Bronchial epithelial cell (primary cell): ENCODE measurements at regions not wholly inside any gene's neighbourhood (a gene's known extent, or its start where the extent isn't known, plus 50 kb on each side); places are given as distances from the start of the nearest gene placed in this dataset.

Experiments
- DNase-seq: peaks from one replicate; pipeline ENCODE4 v3.0.0-alpha.2; 2010; ENCODE audit warnings: low read depth
- FAIRE-seq: peaks from 2 replicates; lab custom pipeline; 2011; peaks lifted over from hg19 to GRCh38; lab: Jason Lieb, UNC
- H3K27me3 ChIP-seq: 2 replicates; pipeline ENCODE4 v1.5.1; 2011; ENCODE audit warnings: low read length; ENCODE audit not compliant: control insufficient read depth, insufficient read depth
- H3K36me3 ChIP-seq: 2 replicates; pipeline ENCODE4 v1.5.1; 2011; ENCODE audit warnings: low read length; ENCODE audit not compliant: control insufficient read depth, insufficient read depth
- H3K4me3 ChIP-seq: 2 replicates; pipeline ENCODE4 v1.5.1; 2011; ENCODE audit warnings: mild to moderate bottlenecking, low read depth, low read length, control low read depth
- TF ChIP-seq, protein P1 (sequence below): IDR thresholded peaks from 2 replicates; pipeline ENCODE4 v1.5.1; 2011; ENCODE audit warnings: mild to moderate bottlenecking, moderate library complexity, low read length, control low read depth, inconsistent platforms; ENCODE audit not compliant: insufficient read depth, severe bottlenecking

GRCh38 chr12:92299344-92299743 is 153.7 kb upstream of the BTG1 start:
- Histone ChIP-seq H3K27me3 (no peaks in the 10 kb centered on the region), H3K36me3 (no peaks in the 10 kb centered on the region), H3K4me3 (no peak overlapping the region)
- no peak for FAIRE-seq
- DNase-seq = no peak
- TF ChIP-seq, protein P1, sequence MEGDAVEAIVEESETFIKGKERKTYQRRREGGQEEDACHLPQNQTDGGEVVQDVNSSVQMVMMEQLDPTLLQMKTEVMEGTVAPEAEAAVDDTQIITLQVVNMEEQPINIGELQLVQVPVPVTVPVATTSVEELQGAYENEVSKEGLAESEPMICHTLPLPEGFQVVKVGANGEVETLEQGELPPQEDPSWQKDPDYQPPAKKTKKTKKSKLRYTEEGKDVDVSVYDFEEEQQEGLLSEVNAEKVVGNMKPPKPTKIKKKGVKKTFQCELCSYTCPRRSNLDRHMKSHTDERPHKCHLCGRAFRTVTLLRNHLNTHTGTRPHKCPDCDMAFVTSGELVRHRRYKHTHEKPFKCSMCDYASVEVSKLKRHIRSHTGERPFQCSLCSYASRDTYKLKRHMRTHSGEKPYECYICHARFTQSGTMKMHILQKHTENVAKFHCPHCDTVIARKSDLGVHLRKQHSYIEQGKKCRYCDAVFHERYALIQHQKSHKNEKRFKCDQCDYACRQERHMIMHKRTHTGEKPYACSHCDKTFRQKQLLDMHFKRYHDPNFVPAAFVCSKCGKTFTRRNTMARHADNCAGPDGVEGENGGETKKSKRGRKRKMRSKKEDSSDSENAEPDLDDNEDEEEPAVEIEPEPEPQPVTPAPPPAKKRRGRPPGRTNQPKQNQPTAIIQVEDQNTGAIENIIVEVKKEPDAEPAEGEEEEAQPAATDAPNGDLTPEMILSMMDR = no peak

- FAIRE-seq (no peak), DNase-seq (no peak)
- TF ChIP-seq, protein P1 = no peak
Measured at GRCh38 chr12:92297932-92298696, 152.5 kb upstream of the BTG1 start.

GRCh38 chr12:92297405-92297804 is 151.8 kb upstream of the BTG1 start:
- Histone ChIP-seq H3K4me3 (no peak overlapping the region), H3K27me3 (no peaks in the 10 kb centered on the region), H3K36me3 (no peaks in the 10 kb centered on the region)
- FAIRE-seq (no peak), DNase-seq (no peak)
- TF ChIP-seq, protein P1 = no peak

More at GRCh38 chr12:92297932-92298696, 152.5 kb upstream of the BTG1 start:
- Histone ChIP-seq H3K36me3 (no peaks in the 10 kb centered on the region), H3K27me3 (no peaks in the 10 kb centered on the region), H3K4me3 (no peak overlapping the region)

DNA sequence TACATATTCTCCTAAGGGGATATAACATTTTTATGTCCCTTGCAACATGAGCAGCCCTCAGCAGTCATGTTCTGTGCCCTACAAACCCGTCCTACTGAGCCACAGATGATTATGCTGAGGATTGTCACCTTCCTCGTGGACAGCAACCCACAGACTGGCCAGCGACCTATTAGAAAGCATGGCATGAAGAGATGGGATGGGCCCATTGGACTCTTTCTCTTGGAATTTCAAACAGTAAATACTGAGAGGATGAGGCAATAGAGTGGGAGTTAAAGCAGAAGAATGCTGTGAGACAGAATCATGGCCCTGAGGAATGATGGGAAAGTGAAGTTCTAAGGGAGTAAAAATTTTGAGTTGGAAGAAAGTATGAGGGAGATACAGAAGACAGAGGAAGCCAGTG is 149.9 kb upstream of the BTG1 start:
- Histone ChIP-seq H3K27me3 (no peaks in the 10 kb centered on the region), H3K4me3 (no peak overlapping the region), H3K36me3 (no peaks in the 10 kb centered on the region)
- TF ChIP-seq, protein P1 = no peak
- FAIRE-seq (no peak), DNase-seq (no peak)

DNA sequence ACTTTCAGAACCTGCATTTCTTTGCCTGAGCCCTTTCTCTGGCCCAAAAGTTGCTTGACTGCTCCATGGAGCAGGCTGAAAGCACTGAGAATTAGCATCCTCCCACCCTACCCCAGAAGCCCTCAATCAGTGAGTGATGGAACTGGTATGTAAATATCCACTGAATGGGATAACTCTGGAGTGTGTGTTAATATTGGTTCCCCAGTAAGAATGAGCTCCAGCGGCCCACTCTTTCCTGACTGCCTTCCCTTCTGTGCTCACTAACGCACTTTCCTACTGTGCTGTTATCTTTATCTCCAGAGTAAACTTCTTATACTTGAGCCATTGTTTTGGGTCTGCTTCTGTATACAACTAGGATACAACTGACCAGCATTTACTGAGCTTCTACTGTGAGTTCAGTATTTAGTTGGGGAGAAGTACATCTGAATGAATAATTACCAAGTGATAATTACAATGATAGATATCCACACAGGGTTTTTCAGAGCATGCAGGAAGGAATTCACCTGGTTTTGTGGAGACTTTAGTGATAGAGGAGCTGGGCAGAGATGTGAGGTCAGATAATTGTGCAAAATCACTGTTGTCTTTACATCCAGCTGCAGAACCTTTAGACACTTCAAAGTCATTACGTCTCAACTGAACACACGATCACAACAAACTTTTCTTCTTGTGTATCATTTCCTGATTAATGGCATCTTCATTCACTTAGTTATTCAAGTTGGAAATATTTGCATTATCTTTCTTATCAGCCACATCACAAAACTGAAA is 149.2 kb upstream of the BTG1 start:
- Histone ChIP-seq H3K4me3 (no peak overlapping the region), H3K36me3 (no peaks in the 10 kb centered on the region), H3K27me3 (no peaks in the 10 kb centered on the region)
- DNase-seq (no peak), FAIRE-seq (no peak)
- TF ChIP-seq, protein P1 = no peak
